Spleen (tissue), 11 donors: ENCODE measurements at regions not wholly inside any gene's neighbourhood (a gene's known extent, or its start where the extent isn't known, plus 50 kb on each side); places are given as distances from the start of the nearest gene placed in this dataset.

Source experiments
- DNase-seq: peaks from one replicate; pipeline ENCODE4 v3.0.0-alpha.2; 2020
- H3K27ac ChIP-seq, 8 donors: fragments of 200-600 bp; sonication (generic) in 7 of 8; 1 replicate in 4 of 8; 2 replicates in 4 of 8; pipeline versions ENCODE4 v1.5.0 to v1.8.0; 2016 to 2021; ENCODE audit warnings: inconsistent platforms in 4 of 8, mild to moderate bottlenecking in 4 of 8, moderate library complexity in 1 of 8
- H3K27me3 ChIP-seq, 7 donors: fragments of 200-600 bp; sonication (generic) in 6 of 7; replicated peaks in 1 of 7; 1 replicate in 4 of 7; 2 replicates in 3 of 7; pipeline versions ENCODE4 v1.5.0 to v1.8.0; 2016 to 2021; ENCODE audit warnings: inconsistent platforms in 3 of 7, mild to moderate bottlenecking in 1 of 7
- H3K36me3 ChIP-seq, 6 donors: fragments of 200-600 bp; sonication (generic) in 5 of 6; 1 replicate in 4 of 6; 2 replicates in 2 of 6; pipeline versions ENCODE4 v1.5.0 to v1.8.0; 2016 to 2021; ENCODE audit warnings: inconsistent platforms in 2 of 6
- H3K4me1 ChIP-seq, 6 donors: fragments of 200-600 bp; sonication (generic) in 5 of 6; 1 replicate in 3 of 6; 2 replicates in 3 of 6; pipeline versions ENCODE4 v1.5.0 to v1.8.0; 2016 to 2021; ENCODE audit warnings: inconsistent platforms in 3 of 6
- H3K4me3 ChIP-seq, 8 donors: fragments of 200-600 bp; sonication (generic) in 7 of 8; 1 replicate in 4 of 8; 2 replicates in 4 of 8; pipeline versions ENCODE4 v1.5.0 to v1.8.0; 2016 to 2021; ENCODE audit warnings: inconsistent platforms in 4 of 8, mild to moderate bottlenecking in 4 of 8, moderate library complexity in 2 of 8
- H3K9me3 ChIP-seq, 8 donors: fragments of 200-600 bp; sonication (generic) in 7 of 8; 1 replicate in 4 of 8; 2 replicates in 4 of 8; pipeline versions ENCODE4 v1.5.0 to v1.8.0; 2016 to 2021; ENCODE audit warnings: inconsistent platforms in 4 of 8
- CTCF ChIP-seq, 11 experiments: fragments of 200-600 bp in 7 of 11; fragments of 450-650 bp in 4 of 11; sonication (generic) in 4 of 11; IDR thresholded peaks in 8 of 11; conservative IDR thresholded peaks in 3 of 11; 1 replicate in 7 of 11; 2 replicates in 4 of 11; pipeline versions ENCODE4 v1.4.0 to v1.8.0; 2016 to 2021; ENCODE audit warnings: antibody characterized with exemption in 11 of 11, inconsistent platforms in 4 of 11, mild to moderate bottlenecking in 1 of 11
- POLR2A ChIP-seq, 3 donors: fragments of 450-650 bp; IDR thresholded peaks; one replicate each; pipeline ENCODE4 v1.5.1; 2017; ENCODE audit warnings: antibody characterized with exemption in 3 of 3, mild to moderate bottlenecking in 1 of 3
- POLR2AphosphoS5 ChIP-seq, 3 donors: sonication (generic); formaldehyde crosslinking; IDR thresholded peaks; one replicate each; pipeline ENCODE4 v1.5.1; 2017; ENCODE audit warnings: antibody characterized with exemption in 3 of 3
- WGBS, 5 donors: extraction: QIAGEN DNeasy Blood & Tissue Kit in 3 of 5; methylation state at CpG; one replicate each; pipeline versions ENCODE4 v1.1.5 to v1.1.7; 2013 to 2018; 5-methylcytosine and 5-hydroxymethylcytosine counted together
- intact Hi-C: fragments of 100-400 bp; cut with DNase I; formaldehyde crosslinking; loops from one replicate; pipeline ENCODE4 v1.15.0; 2023; ENCODE audit warnings: low total_unique reads
- donor health status: healthy with polysubstance abuse.
- donor health status: DM: no; HTN: no; CAD: no; lungs with moderate emphysema.
- donor health status: DM: no; HTN: no; CAD: no.
- donor health status: Bipolar disorder and iron deficiency.
- donor health status: healthy.
- donor health status: DM: no; HTN: no; CAD: no.
- donor health status: DM: yes; HTN: yes; CAD: no.

GRCh38 chr3:87867001-87867400 is 191.8 kb downstream of the CGGBP1 start:
- WGBS, 5 donors, result 58 to 76% (median 68%) methylated on average over 2 of the region's 2 CpGs
- Histone ChIP-seq H3K4me3 (no peak overlapping the region), H3K4me1 (no peaks in the 10 kb centered on the region), H3K27ac (no peak overlapping the region), H3K9me3 (peaks cover 2 to 24% (median 18%) of the 10 kb centered on the region in 8 donors), H3K36me3 (no peaks in the 10 kb centered on the region), H3K27me3 (no peaks in the 10 kb centered on the region)
- no peak for DNase-seq
- intact Hi-C loops, result no loop called here
- TF ChIP-seq POLR2AphosphoS5 (IDR thresholded peaks at IDR 0.05), result no peak
- TF ChIP-seq POLR2A (IDR thresholded peaks at IDR 0.05), result no peak
- TF ChIP-seq CTCF (IDR thresholded peaks at IDR 0.05 in 8 of 11, conservative IDR thresholded peaks at IDR 0.05 in 3 of 11), result no peak

- Histone ChIP-seq H3K4me3 (no peak overlapping the region), H3K9me3 (peaks cover 0 to 5% (median 1%) of the 10 kb centered on the region in 8 donors), H3K27me3 (no peaks in the 10 kb centered on the region), H3K27ac (no peak overlapping the region), H3K36me3 (no peaks in the 10 kb centered on the region), H3K4me1 (peaks cover 0 to 7% (median 0%) of the 10 kb centered on the region in 6 donors)
- TF ChIP-seq CTCF (IDR thresholded peaks at IDR 0.05 in 8 of 11, conservative IDR thresholded peaks at IDR 0.05 in 3 of 11) (no peak), POLR2AphosphoS5 (IDR thresholded peaks at IDR 0.05) (no peak), POLR2A (IDR thresholded peaks at IDR 0.05) (no peak)
- intact Hi-C loops, result no loop called here
- WGBS, 5 donors, result 56 to 86% (median 70%) methylated on average over 1 of the region's 1 CpG
- no peak for DNase-seq
These were observed 202.7 kb downstream of the CGGBP1 start for GRCh38 chr3:87856126-87856525.

- Histone ChIP-seq H3K4me1 (peaks cover 0 to 7% (median 0%) of the 10 kb centered on the region in 6 donors), H3K9me3 (peaks cover 0 to 6% (median 2%) of the 10 kb centered on the region in 8 donors), H3K36me3 (no peaks in the 10 kb centered on the region), H3K4me3 (no peak overlapping the region), H3K27ac (no peak overlapping the region), H3K27me3 (no peaks in the 10 kb centered on the region)
- TF ChIP-seq CTCF (IDR thresholded peaks at IDR 0.05 in 8 of 11, conservative IDR thresholded peaks at IDR 0.05 in 3 of 11), result no peak
- no peak for TF ChIP-seq POLR2AphosphoS5 (IDR thresholded peaks at IDR 0.05)
- TF ChIP-seq POLR2A (IDR thresholded peaks at IDR 0.05), result no peak
- DNase-seq, result no peak
- WGBS, 5 donors, result 52 to 87% (median 72%) methylated on average over 3 of the region's 3 CpGs
- intact Hi-C loops, result no loop called here
These were observed 203.2 kb downstream of the CGGBP1 start for GRCh38 chr3:87855616-87856015.

GRCh38 chr3:87855211-87855610 is 203.6 kb downstream of the CGGBP1 start:
- 77 to 94% (median 82%) methylated on average over 1 of the region's 1 CpG for whole genome bisulfite sequencing, 5 donors
- H3K4me3 ChIP-seq, result no peak overlapping the region
- intact Hi-C loops, result no loop called here
- H3K36me3 ChIP-seq, result no peaks in the 10 kb centered on the region
- H3K27me3 ChIP-seq, result no peaks in the 10 kb centered on the region
- H3K9me3 ChIP-seq, result peaks cover 0 to 6% (median 2%) of the 10 kb centered on the region in 8 donors
- H3K4me1 ChIP-seq, result peaks cover 0 to 7% (median 0%) of the 10 kb centered on the region in 6 donors
- H3K27ac ChIP-seq, result no peak overlapping the region
- no peak for DNase-seq
- TF ChIP-seq POLR2AphosphoS5 (IDR thresholded peaks at IDR 0.05) (no peak), CTCF (IDR thresholded peaks at IDR 0.05 in 8 of 11, conservative IDR thresholded peaks at IDR 0.05 in 3 of 11) (no peak), POLR2A (IDR thresholded peaks at IDR 0.05) (no peak)
